ENCODE measurements at regions not wholly inside any gene's neighbourhood (a gene's known extent, or its start where the extent isn't known, plus 50 kb on each side); places are given as distances from the start of the nearest gene placed in this dataset.

DNA sequence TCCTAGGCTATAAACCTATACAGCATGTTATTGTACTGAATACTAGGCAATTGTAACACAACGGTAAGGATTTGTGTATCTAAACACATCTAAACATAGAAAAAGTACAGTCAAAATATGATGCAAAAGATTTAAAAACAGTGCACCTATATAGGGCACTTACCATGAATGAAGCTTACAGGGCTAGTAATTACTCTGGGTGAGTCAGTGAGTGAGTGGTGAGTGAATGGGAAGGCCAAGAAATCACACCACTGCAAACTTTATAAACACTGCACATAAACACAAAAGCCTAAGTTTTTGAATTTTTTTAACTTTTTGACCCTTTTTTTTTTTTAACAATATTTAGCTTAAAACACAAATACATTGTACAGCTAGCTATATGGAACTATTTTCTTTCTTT lies 204.7 kb upstream of the CTNNB1 start:
- TF ChIP-seq, protein P1, sequence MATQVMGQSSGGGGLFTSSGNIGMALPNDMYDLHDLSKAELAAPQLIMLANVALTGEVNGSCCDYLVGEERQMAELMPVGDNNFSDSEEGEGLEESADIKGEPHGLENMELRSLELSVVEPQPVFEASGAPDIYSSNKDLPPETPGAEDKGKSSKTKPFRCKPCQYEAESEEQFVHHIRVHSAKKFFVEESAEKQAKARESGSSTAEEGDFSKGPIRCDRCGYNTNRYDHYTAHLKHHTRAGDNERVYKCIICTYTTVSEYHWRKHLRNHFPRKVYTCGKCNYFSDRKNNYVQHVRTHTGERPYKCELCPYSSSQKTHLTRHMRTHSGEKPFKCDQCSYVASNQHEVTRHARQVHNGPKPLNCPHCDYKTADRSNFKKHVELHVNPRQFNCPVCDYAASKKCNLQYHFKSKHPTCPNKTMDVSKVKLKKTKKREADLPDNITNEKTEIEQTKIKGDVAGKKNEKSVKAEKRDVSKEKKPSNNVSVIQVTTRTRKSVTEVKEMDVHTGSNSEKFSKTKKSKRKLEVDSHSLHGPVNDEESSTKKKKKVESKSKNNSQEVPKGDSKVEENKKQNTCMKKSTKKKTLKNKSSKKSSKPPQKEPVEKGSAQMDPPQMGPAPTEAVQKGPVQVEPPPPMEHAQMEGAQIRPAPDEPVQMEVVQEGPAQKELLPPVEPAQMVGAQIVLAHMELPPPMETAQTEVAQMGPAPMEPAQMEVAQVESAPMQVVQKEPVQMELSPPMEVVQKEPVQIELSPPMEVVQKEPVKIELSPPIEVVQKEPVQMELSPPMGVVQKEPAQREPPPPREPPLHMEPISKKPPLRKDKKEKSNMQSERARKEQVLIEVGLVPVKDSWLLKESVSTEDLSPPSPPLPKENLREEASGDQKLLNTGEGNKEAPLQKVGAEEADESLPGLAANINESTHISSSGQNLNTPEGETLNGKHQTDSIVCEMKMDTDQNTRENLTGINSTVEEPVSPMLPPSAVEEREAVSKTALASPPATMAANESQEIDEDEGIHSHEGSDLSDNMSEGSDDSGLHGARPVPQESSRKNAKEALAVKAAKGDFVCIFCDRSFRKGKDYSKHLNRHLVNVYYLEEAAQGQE (IDR thresholded peaks at IDR 0.05; ENCODE audit: insufficient read depth in 1 of 2, low read depth in 2 of 2, low read length in 2 of 2), result no peak
- TF ChIP-seq POLR2AphosphoS5 (IDR thresholded peaks at IDR 0.05; ENCODE audit: low read depth, low read length) (no peak), SIN3A (IDR thresholded peaks at IDR 0.05; ENCODE audit: borderline replicate concordance, insufficient read depth, low read length) (no peak), TAF1 (IDR thresholded peaks at IDR 0.05; ENCODE audit: borderline replicate concordance, insufficient read depth, low read length) (no peak), FOXP2 (optimal IDR thresholded peaks at IDR 0.05; ENCODE audit: borderline replicate concordance, extremely low read depth, extremely low read length, insufficient read depth) (no peak)

- TF ChIP-seq TAF1 (IDR thresholded peaks at IDR 0.05; ENCODE audit: borderline replicate concordance, insufficient read depth, low read length) (no peak), SIN3A (IDR thresholded peaks at IDR 0.05; ENCODE audit: borderline replicate concordance, insufficient read depth, low read length) (no peak), FOXP2 (optimal IDR thresholded peaks at IDR 0.05; ENCODE audit: borderline replicate concordance, extremely low read depth, extremely low read length, insufficient read depth) (no peak), POLR2AphosphoS5 (IDR thresholded peaks at IDR 0.05; ENCODE audit: low read depth, low read length) (no peak)
- TF ChIP-seq, protein P1 (IDR thresholded peaks at IDR 0.05; ENCODE audit: insufficient read depth in 1 of 2, low read depth in 2 of 2, low read length in 2 of 2), result no peak
Measured at GRCh38 chr3:40995271-40995670, 204.0 kb upstream of the CTNNB1 start.

GRCh38 chr3:40996382-40996781 lies 202.9 kb upstream of the CTNNB1 start:
- TF ChIP-seq, protein P1 (IDR thresholded peaks at IDR 0.05; ENCODE audit: insufficient read depth in 1 of 2, low read depth in 2 of 2, low read length in 2 of 2), result no peak
- TF ChIP-seq POLR2AphosphoS5 (IDR thresholded peaks at IDR 0.05; ENCODE audit: low read depth, low read length) (no peak), TAF1 (IDR thresholded peaks at IDR 0.05; ENCODE audit: borderline replicate concordance, insufficient read depth, low read length) (no peak), FOXP2 (optimal IDR thresholded peaks at IDR 0.05; ENCODE audit: borderline replicate concordance, extremely low read depth, extremely low read length, insufficient read depth) (no peak), SIN3A (IDR thresholded peaks at IDR 0.05; ENCODE audit: borderline replicate concordance, insufficient read depth, low read length) (no peak)

- TF ChIP-seq POLR2AphosphoS5 (IDR thresholded peaks at IDR 0.05; ENCODE audit: low read depth, low read length), result no peak
- no peak for TF ChIP-seq TAF1 (IDR thresholded peaks at IDR 0.05; ENCODE audit: borderline replicate concordance, insufficient read depth, low read length)
- TF ChIP-seq, protein P1 (IDR thresholded peaks at IDR 0.05; ENCODE audit: insufficient read depth in 1 of 2, low read depth in 2 of 2, low read length in 2 of 2), result no peak
- TF ChIP-seq SIN3A (IDR thresholded peaks at IDR 0.05; ENCODE audit: borderline replicate concordance, insufficient read depth, low read length), result no peak
- no peak for TF ChIP-seq FOXP2 (optimal IDR thresholded peaks at IDR 0.05; ENCODE audit: borderline replicate concordance, extremely low read depth, extremely low read length, insufficient read depth)
Measured at GRCh38 chr3:40996827-40997710, 202.2 kb upstream of the CTNNB1 start.

Data from PFSK-1 (cell line).